Stimulated activated CD4-positive, alpha-beta T cell treated with anti-CD3 and anti-CD28 coated beads, Interleukin-4, amount 100 ng/mL, for 48 hours (primary cell): ENCODE measurements at regions not wholly inside any gene's neighbourhood (a gene's known extent, or its start where the extent isn't known, plus 50 kb on each side); places are given as distances from the start of the nearest gene placed in this dataset.
"Not testable (repeated sequence)": the region's sequence is repeated elsewhere in the genome, so short reads cannot be mapped to it uniquely, and the experiment has no call there.

Experiments
- DNase-seq, 2 donors: peaks; one replicate each; pipeline ENCODE4 v3.0.0-alpha.2; 2020; ENCODE audit warnings: low read depth in 2 of 2

DNA sequence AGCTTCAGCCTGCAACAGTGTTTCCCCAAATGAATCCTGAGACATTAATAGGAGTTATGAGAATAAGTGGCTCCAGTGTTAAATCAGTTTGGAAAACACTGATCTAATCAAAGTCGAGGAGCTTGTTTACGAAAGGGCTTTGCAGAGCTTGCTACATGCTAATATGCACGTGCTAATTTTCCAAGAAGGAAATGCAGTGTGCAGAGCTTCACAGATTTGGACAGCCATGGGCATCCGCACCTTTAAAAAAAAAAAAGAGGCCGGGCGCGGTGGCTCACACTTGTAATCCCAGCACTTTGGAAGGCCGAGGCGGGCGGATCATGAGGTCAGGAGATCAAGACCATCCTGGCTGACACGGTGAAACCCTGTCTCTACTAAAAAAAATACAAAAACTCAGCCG is 79.7 kb upstream of the LMO2 start:
- DNase-seq = not testable (repeated sequence)

GRCh38 chr11:33970984-33971466 is 79.1 kb upstream of the LMO2 start:
- DNase-seq = no peak

DNA sequence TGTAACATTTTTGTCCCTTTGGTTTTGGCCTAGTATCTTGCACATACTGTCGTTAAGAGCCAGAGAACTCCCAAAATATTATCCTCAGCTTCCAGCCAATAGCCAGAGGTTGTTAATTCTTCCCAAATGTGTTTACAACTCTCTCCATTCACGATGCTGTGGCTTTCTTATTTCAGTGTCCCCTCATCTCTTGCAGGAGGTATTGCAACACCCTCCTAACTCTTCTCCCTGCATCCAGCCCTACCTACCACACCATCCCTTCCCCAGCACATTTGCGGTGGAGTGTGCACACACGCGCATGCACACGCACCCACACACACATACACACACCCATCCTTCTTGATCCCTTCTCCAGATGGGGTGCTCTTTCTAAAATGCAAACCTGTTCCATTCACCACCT is 75.6 kb upstream of the LMO2 start:
- no peak for DNase-seq

DNA sequence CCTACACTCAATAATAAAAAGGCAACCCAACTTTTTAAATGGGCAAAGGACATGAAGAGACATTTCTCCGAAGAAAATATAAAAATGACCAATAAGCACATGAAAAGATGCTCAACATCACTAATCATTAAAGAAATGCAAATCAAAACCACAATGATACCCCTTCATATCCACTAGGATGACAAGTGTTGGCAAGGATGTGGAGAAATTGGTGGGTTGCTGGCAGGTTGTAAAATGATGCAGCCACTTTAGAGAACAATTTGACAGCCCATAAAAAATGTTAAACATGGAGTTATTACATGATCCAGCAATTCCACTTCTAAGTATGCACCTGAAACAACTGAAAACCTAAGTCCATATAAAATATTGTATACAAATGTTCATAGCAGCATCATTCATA is 73.2 kb upstream of the LMO2 start:
- DNase-seq = no peak

- DNase-seq = no peak
These were observed 68.1 kb upstream of the LMO2 start for GRCh38 chr11:33959855-33960400.

GRCh38 chr11:33957304-33957917 is 65.5 kb upstream of the LMO2 start:
- DNase-seq = no peak

- no peak for DNase-seq
These were observed 64.7 kb upstream of the LMO2 start for GRCh38 chr11:33956611-33957010.

GRCh38 chr11:33953289-33953688 is 61.4 kb upstream of the LMO2 start:
- no peak for DNase-seq

DNA sequence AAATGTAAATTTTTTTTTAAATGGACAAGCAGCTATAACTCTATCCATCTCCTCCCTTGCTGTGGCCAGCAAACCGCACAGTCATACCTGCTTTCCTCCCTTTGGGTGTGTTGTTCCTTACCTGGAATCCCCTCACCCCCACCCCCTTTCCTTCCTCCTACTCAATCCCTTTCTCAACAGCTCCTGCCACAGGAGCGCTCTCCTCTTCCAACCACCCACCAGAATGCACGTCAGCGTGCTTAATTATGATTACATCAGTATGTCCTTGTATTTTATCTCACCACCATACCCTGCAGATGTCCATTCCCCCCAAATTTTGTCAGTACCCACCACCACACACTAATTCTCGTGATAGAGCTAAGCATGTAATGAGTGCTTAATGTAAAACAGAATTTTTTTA is 60.9 kb upstream of the LMO2 start:
- DNase-seq = no peak

DNA sequence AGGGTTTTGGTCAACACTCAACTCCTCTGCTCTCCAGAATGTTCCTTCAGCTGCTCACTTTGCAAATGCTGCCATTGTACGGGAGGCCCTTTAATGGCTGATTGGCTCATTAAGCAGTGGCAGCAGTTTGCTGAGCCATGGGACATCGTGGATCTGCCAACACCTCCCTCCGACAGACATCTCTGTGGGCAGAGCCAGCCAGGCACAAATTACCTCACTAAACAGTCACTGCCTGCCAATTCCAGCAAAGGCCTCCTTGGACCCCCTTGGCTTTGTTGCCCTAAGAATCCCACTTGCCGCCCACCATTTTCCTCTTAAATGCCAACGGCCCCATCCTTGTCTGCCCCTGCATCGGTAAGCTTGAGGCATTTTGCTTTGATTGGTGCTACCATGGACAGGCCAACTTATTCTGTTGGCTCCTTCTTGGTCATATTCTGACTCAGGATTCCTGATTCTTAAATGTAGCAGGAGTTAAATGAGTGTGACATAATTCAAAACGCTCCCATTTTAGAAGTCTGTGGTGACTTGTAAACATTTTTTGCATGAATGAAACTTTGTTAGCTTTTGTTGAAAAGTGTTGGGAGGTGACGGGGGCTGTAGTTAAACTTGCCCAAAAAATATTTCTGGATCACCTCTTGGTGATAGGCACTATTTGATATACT is 57.5 kb upstream of the LMO2 start:
- DNase-seq = no peak

GRCh38 chr11:33948494-33948893 is 56.6 kb upstream of the LMO2 start:
- no peak for DNase-seq

GRCh38 chr11:33947918-33948317 is 56.0 kb upstream of the LMO2 start:
- not testable (repeated sequence) for DNase-seq

- no peak for DNase-seq
These were observed 55.1 kb upstream of the LMO2 start for GRCh38 chr11:33946930-33947329.

- DNase-seq = no peak
These were observed 53.8 kb upstream of the LMO2 start for GRCh38 chr11:33945481-33946268.

DNA sequence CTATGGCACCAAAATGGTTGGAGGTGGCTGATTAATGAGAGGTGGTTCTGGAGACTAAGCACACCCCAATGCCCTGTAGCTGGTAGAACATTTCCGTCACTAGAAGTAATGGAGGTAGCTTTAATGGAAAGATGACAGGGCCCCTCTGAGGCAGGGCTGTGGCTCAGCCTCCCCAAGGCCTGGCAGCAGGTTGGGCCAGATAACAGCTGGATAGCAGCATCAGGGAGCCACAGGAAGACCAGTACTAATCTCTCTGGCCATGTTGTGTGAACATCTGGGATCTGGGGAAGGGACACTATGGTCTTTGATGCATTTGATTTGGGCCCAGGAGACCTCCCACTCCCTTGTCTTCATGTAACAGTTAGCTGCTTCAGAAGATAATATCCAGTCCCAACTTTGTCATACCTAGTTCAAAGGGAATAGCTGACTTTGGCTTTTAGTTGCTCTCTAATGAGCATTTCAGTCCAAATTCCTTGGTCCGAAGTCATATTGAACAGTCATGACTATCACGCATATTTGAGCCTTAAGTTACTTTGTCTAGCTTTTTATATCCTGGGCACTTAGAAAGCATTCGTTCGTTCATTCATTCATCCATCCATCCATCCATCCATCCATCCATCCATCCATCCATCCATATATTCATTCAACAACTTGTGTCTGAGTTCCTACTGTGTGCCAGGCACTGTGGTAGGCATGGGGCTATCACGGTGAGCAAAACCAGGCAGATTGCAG is 53.0 kb upstream of the LMO2 start:
- DNase-seq = no peak

GRCh38 chr11:33944345-33944692 is 52.4 kb upstream of the LMO2 start:
- no peak for DNase-seq

- DNase-seq = no peak
These were observed 51.1 kb upstream of the LMO2 start for GRCh38 chr11:33942954-33943353.

DNA sequence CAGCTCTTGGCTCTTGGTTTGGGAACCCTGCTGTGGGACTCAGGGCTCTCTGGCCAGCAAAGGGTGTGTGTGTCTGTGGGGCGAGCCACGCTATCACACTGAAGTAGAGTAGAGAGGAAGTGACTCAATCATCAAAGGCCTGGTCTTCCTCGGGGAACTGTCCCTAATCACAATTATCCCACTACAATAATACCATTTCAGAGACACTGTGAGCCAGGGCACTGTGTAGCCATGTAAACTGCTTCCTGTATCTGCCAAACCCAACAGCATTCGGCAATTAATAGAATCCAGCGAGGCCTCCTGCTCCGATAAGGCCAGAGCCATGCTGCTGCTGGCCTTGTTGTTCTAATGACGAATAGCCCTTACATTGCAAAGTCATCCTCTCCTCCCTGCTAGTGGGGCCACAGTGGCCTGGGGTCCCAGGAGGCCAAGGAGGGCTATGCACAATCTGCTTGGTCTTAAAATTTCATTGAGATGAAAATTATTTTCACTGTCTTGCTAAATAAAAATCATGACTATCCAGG is 49.8 kb upstream of the LMO2 start:
- DNase-seq = no peak
